BJ (cell line): ENCODE measurements at regions not wholly inside any gene's neighbourhood (a gene's known extent, or its start where the extent isn't known, plus 50 kb on each side); places are given as distances from the start of the nearest gene placed in this dataset.

Experiments
- CTCF ChIA-PET: fragments of 350-600 bp; formaldehyde crosslinking; extraction: SDS; loops from one replicate; lab custom pipeline; 2021; ENCODE audit warnings: antibody characterized with exemption, inconsistent platforms; lab: Yijun Ruan, JAX
- POLR2A ChIA-PET: fragments of 300-600 bp; sonication (Branson Sonifier 250); formaldehyde crosslinking; extraction: SDS; loops from one replicate; lab custom pipeline; 2021; ENCODE audit warnings: antibody characterized with exemption; lab: Charles Lee
- DNase-seq: peaks from one replicate; pipeline ENCODE4 v3.0.0-alpha.2; 2011; ENCODE audit warnings: low read depth
- H3K27me3 ChIP-seq: 2 replicates; pipeline ENCODE4 v1.6.0; 2011; ENCODE audit warnings: low read length; ENCODE audit not compliant: control insufficient read depth, insufficient read depth
- H3K36me3 ChIP-seq: 2 replicates; pipeline ENCODE4 v1.5.1; 2011; ENCODE audit warnings: low read length; ENCODE audit not compliant: control insufficient read depth, insufficient read depth
- H3K4me3 ChIP-seq: 2 replicates; pipeline ENCODE4 v1.5.1; 2011; ENCODE audit warnings: low read depth, mild to moderate bottlenecking, control low read depth, low read length
- TF ChIP-seq, protein P1 (sequence below): IDR thresholded peaks from 2 replicates; pipeline ENCODE4 v1.5.1; 2011; ENCODE audit warnings: low read depth, mild to moderate bottlenecking, control low read depth, inconsistent platforms, low read length, moderate library complexity; ENCODE audit not compliant: insufficient read depth

GRCh38 chr5:15353086-15353645 is 146.8 kb upstream of the FBXL7 start:
- Histone ChIP-seq H3K36me3 (no peaks in the 10 kb centered on the region), H3K27me3 (0 out of 2 replicates have a peak, but pooled peaks cover 2% of the 10 kb centered on the region), H3K4me3 (no peak overlapping the region)
- TF ChIP-seq, protein P1, sequence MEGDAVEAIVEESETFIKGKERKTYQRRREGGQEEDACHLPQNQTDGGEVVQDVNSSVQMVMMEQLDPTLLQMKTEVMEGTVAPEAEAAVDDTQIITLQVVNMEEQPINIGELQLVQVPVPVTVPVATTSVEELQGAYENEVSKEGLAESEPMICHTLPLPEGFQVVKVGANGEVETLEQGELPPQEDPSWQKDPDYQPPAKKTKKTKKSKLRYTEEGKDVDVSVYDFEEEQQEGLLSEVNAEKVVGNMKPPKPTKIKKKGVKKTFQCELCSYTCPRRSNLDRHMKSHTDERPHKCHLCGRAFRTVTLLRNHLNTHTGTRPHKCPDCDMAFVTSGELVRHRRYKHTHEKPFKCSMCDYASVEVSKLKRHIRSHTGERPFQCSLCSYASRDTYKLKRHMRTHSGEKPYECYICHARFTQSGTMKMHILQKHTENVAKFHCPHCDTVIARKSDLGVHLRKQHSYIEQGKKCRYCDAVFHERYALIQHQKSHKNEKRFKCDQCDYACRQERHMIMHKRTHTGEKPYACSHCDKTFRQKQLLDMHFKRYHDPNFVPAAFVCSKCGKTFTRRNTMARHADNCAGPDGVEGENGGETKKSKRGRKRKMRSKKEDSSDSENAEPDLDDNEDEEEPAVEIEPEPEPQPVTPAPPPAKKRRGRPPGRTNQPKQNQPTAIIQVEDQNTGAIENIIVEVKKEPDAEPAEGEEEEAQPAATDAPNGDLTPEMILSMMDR, result no peak
- ChIA-PET POLR2A (no interaction called here), CTCF (interaction anchor here (1.2 kb wide), 1 partner anchor 23 kb away, joined by 3 read pairs; no protein-coding TSS in a partner anchor)
- no peak for DNase-seq

- no peaks in the 10 kb centered on the region for H3K36me3 ChIP-seq
- TF ChIP-seq, protein P1, result no peak
- 0 out of 2 replicates have a peak, but pooled peaks cover 2% of the 10 kb centered on the region for H3K27me3 ChIP-seq
- CTCF ChIA-PET, result no interaction called here
- POLR2A ChIA-PET, result no interaction called here
- no peak overlapping the region for H3K4me3 ChIP-seq
- DNase-seq, result no peak
These were observed 149.4 kb upstream of the FBXL7 start for GRCh38 chr5:15350614-15351013.

- H3K4me3 ChIP-seq, result no peak overlapping the region
- TF ChIP-seq, protein P1, result no peak
- DNase-seq, result no peak
- H3K27me3 ChIP-seq, result no peaks in the 10 kb centered on the region
- H3K36me3 ChIP-seq, result no peaks in the 10 kb centered on the region
- CTCF ChIA-PET, result no interaction called here
- POLR2A ChIA-PET, result no interaction called here
These were observed 153.2 kb upstream of the FBXL7 start for GRCh38 chr5:15346738-15347137.

DNA sequence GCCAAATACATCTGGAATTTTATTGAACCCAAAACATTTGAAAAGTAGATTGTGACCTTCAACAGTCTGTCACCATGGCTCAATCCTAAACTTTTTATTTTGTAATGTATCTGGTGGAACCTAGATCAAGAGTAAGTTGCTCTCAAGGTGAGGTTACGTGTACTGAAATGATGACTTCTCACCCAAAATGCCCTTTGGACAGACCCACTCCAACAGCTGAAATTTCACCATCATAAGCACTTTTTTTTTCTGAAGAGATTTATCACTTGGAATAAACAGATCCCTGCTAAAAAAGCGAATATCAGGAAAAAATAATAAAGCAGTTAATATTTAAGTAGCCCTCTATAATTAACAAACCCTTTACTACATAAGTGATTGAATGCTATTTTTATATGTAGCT is 155.0 kb upstream of the FBXL7 start:
- Histone ChIP-seq H3K36me3 (no peaks in the 10 kb centered on the region), H3K27me3 (no peaks in the 10 kb centered on the region), H3K4me3 (no peak overlapping the region)
- CTCF ChIA-PET, result no interaction called here
- DNase-seq, result no peak
- POLR2A ChIA-PET, result no interaction called here
- TF ChIP-seq, protein P1, result no peak

GRCh38 chr5:15338546-15338945 is 161.4 kb upstream of the FBXL7 start:
- no peaks in the 10 kb centered on the region for H3K27me3 ChIP-seq
- ChIA-PET CTCF (no interaction called here), POLR2A (no interaction called here)
- H3K4me3 ChIP-seq, result no peak overlapping the region
- DNase-seq, result no peak
- no peaks in the 10 kb centered on the region for H3K36me3 ChIP-seq
- TF ChIP-seq, protein P1, result no peak
